GM19452 (cell line): ENCODE measurements at regions not wholly inside any gene's neighbourhood (a gene's known extent, or its start where the extent isn't known, plus 50 kb on each side); places are given as distances from the start of the nearest gene placed in this dataset.

ENCODE experiments used
- ATAC-seq: cut with Tn5 transposase; IDR thresholded peaks from one replicate; pipeline ENCODE4 v1.9.1; 2021; ENCODE audit not compliant: unreplicated experiment

GRCh38 chr10:118501637-118502440 lies 93.6 kb downstream of the PRLHR start:
- ATAC-seq = no peak

GRCh38 chr10:118501171-118501570 lies 94.3 kb downstream of the PRLHR start:
- no peak for ATAC-seq

GRCh38 chr10:118500477-118501104 lies 94.9 kb downstream of the PRLHR start:
- ATAC-seq = no peak

GRCh38 chr10:118499186-118499585 lies 96.3 kb downstream of the PRLHR start:
- ATAC-seq = no peak

GRCh38 chr10:118498623-118499022 lies 96.8 kb downstream of the PRLHR start:
- no peak for ATAC-seq

GRCh38 chr10:118497227-118497626 lies 98.2 kb downstream of the PRLHR start:
- ATAC-seq = no peak

- no peak for ATAC-seq
These were observed 98.9 kb downstream of the PRLHR start for GRCh38 chr10:118496525-118496924.

GRCh38 chr10:118495499-118495898 lies 99.9 kb downstream of the PRLHR start:
- ATAC-seq = no peak

GRCh38 chr10:118491055-118491454 lies 104.4 kb downstream of the PRLHR start:
- ATAC-seq = no peak

- ATAC-seq = no peak
These were observed 106.5 kb downstream of the PRLHR start for GRCh38 chr10:118488710-118489497.

- ATAC-seq = no peak
These were observed 109.8 kb downstream of the PRLHR start for GRCh38 chr10:118485641-118486040.

- no peak for ATAC-seq
These were observed 111.1 kb downstream of the PRLHR start for GRCh38 chr10:118484152-118484871.

- ATAC-seq = no peak
These were observed 112.0 kb downstream of the PRLHR start for GRCh38 chr10:118483496-118483895.

- no peak for ATAC-seq
These were observed 112.8 kb downstream of the PRLHR start for GRCh38 chr10:118482393-118483331.

- ATAC-seq = no peak
These were observed 113.6 kb downstream of the PRLHR start for GRCh38 chr10:118481871-118482270.

GRCh38 chr10:118475214-118475613 lies 120.2 kb downstream of the PRLHR start:
- no peak for ATAC-seq

GRCh38 chr10:118474111-118474510 lies 121.3 kb downstream of the PRLHR start:
- ATAC-seq = no peak

- ATAC-seq = no peak
These were observed 122.0 kb downstream of the PRLHR start for GRCh38 chr10:118473305-118473960.
